ENCODE measurements at regions not wholly inside any gene's neighbourhood (a gene's known extent, or its start where the extent isn't known, plus 50 kb on each side); places are given as distances from the start of the nearest gene placed in this dataset.

DNA sequence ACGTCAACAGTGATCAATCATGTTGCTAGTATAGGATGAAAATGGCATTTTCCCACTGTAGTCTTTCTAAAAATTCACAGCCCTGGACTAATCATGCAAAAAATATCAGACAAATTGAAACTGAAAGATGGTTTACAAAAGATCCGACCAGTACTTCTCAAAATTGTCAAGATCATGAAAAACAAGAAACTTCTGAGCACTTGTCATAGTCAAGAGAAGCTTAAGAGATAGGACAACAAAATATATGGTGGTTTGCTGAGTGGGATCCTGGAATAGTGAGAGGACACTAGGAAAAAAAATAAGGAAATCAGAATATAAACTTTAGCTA is 101.1 kb downstream of the NAA11 start:
- Histone ChIP-seq H3K4me2 (ENCODE audit: insufficient read depth, low read length) (no peak overlapping the region), H4K20me1 (replicated peaks; ENCODE audit: control insufficient read depth, insufficient read depth, low read length) (no peaks in the 10 kb centered on the region), H3K4me3 (no peak overlapping the region), H3K9me1 (ENCODE audit: control insufficient read depth, insufficient read depth, low read length) (no peaks in the 10 kb centered on the region), H3K4me1 (replicated peaks in 1 of 2; ENCODE audit: control insufficient read depth in 2 of 2, insufficient read depth in 2 of 2, low read length in 2 of 2) (peaks cover 0 to 9% of the 10 kb centered on the region in 2 experiments; a peak in 3 of 5 replicates), H3K9ac (ENCODE audit: insufficient read depth in 1 of 2, low read depth in 2 of 2, low read length in 2 of 2) (no peak overlapping the region), H2AFZ (ENCODE audit: low read depth, low read length) (no peak overlapping the region), H3K9me3 (replicated peaks; ENCODE audit: control insufficient read depth, insufficient read depth, low read depth, low read length) (no peaks in the 10 kb centered on the region; the same call in 1 of the 2 replicates), H3K79me2 (ENCODE audit: control insufficient read depth, insufficient read depth, low read length) (peaks cover 36% of the 10 kb centered on the region), H3K27me3 (ENCODE audit: control insufficient read depth in 2 of 2, insufficient read depth in 2 of 2, low read length in 2 of 2) (no peaks in the 10 kb centered on the region), H3K27ac (ENCODE audit: extremely low read depth, low read depth, low read length) (no peak overlapping the region; the same call in 2 of the 3 replicates), H3K36me3 (ENCODE audit: control insufficient read depth, insufficient read depth, low read length) (peaks cover 7% of the 10 kb centered on the region; the same call in 2 of the 3 replicates)
- CTCF ChIA-PET (ENCODE audit: low intra/inter-chr PET ratio) = no interaction called here
- intact Hi-C loops (cut with micrococcal nuclease) = no loop called here
- in situ Hi-C loops (cut with MboI) = no loop called here
- FAIRE-seq (no peak), ATAC-seq (peak; percentile 15; the same call in 2 of the 3 replicates), DNase-seq (ENCODE audit: extremely low read depth in 1 of 4, low spot score in 3 of 4) (no peak)
- no peak for TF ChIP-seq ZFP36 (IDR thresholded peaks at IDR 0.05; ENCODE audit: low read depth, low read length, partially characterized antibody)
- TF ChIP-seq MEIS2 (IDR thresholded peaks at IDR 0.05; ENCODE audit: partially characterized antibody) = peak; percentile 42
- TF ChIP-seq ZNF75A (CRISPR knock-in tag; IDR thresholded peaks at IDR 0.05) = peak; percentile 51; the same call in 1 of the 2 replicates
- WGBS (ENCODE audit: insufficient coverage, low coverage, missing lambda C conversion rate) = 53% methylated on average over 2 of the region's 2 CpGs
- POLR2A ChIA-PET = interaction anchor here (1.2 kb wide), 1 partner anchor 12 kb away, joined by 3 read pairs; no protein-coding TSS in a partner anchor
- no TSS peak for BruUV-seq (replicated peaks)

DNA sequence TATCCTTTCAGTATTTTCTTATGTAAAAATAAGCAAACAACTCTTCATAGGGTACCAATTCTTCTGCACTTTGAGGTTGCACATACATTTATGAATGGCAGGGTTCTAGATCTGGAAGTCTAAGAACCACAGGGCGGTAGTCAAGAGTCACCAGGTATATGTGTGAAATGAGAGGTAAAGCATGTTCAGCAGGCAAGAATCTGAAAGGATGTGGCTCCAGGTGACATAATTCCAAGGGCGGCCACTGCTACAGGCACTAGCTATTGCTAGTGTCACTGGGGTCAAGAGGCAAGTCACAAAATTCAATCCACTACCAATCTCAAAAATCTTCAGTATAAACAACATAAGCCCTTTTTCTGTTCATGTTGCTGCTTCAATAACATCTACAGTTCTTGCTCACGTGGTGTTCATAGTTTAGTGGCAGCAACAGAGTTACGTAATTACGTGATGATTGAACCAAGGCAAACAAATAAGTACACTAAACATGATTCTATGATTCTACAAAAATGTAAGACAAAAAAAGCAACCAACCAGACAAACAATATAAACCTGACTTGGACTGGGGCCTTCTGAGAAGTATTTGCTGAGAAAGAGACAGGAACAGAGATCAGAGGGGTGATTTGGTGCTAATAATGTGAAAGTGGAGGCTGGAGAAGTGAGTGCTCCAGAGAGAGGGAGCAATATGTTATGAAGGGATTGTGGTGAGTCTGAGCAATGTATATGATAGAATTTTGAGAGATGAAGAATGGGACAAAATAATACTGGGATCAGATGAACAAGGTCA is 101.7 kb downstream of the NAA11 start:
- Histone ChIP-seq H2AFZ (ENCODE audit: low read depth, low read length) (no peak overlapping the region), H3K4me3 (no peak overlapping the region), H3K4me1 (replicated peaks in 1 of 2; ENCODE audit: control insufficient read depth in 2 of 2, insufficient read depth in 2 of 2, low read length in 2 of 2) (peaks cover 0 to 9% of the 10 kb centered on the region in 2 experiments; a peak in 3 of 5 replicates), H3K4me2 (ENCODE audit: insufficient read depth, low read length) (no peak overlapping the region), H4K20me1 (replicated peaks; ENCODE audit: control insufficient read depth, insufficient read depth, low read length) (no peaks in the 10 kb centered on the region), H3K36me3 (ENCODE audit: control insufficient read depth, insufficient read depth, low read length) (peaks cover 9% of the 10 kb centered on the region; the same call in 2 of the 3 replicates), H3K9me3 (replicated peaks; ENCODE audit: control insufficient read depth, insufficient read depth, low read depth, low read length) (no peaks in the 10 kb centered on the region; the same call in 1 of the 2 replicates), H3K27me3 (ENCODE audit: control insufficient read depth in 2 of 2, insufficient read depth in 2 of 2, low read length in 2 of 2) (no peaks in the 10 kb centered on the region), H3K27ac (ENCODE audit: extremely low read depth, low read depth, low read length) (no peak overlapping the region), H3K9me1 (ENCODE audit: control insufficient read depth, insufficient read depth, low read length) (no peaks in the 10 kb centered on the region), H3K9ac (ENCODE audit: insufficient read depth in 1 of 2, low read depth in 2 of 2, low read length in 2 of 2) (no peak overlapping the region), H3K79me2 (ENCODE audit: control insufficient read depth, insufficient read depth, low read length) (peaks cover 41% of the 10 kb centered on the region)
- TF ChIP-seq, protein P1, sequence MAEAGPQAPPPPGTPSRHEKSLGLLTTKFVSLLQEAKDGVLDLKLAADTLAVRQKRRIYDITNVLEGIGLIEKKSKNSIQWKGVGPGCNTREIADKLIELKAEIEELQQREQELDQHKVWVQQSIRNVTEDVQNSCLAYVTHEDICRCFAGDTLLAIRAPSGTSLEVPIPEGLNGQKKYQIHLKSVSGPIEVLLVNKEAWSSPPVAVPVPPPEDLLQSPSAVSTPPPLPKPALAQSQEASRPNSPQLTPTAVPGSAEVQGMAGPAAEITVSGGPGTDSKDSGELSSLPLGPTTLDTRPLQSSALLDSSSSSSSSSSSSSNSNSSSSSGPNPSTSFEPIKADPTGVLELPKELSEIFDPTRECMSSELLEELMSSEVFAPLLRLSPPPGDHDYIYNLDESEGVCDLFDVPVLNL (CRISPR knock-in tag; IDR thresholded peaks at IDR 0.05; ENCODE audit: low read depth) = no peak
- no peak for TF ChIP-seq HNRNPUL1 (IDR thresholded peaks at IDR 0.05; ENCODE audit: low read length)
- TF ChIP-seq SIN3B (IDR thresholded peaks at IDR 0.05; ENCODE audit: low read depth) = no peak
- TF ChIP-seq MAZ (CRISPR knock-in tag; conservative IDR thresholded peaks at IDR 0.05 in 1 of 2, IDR thresholded peaks at IDR 0.05 in 1 of 2) = 0 out of 4 replicates have a peak, but pooled peaks of 1 of the 2 experiments have one; percentile 16
- TF ChIP-seq, protein P2, sequence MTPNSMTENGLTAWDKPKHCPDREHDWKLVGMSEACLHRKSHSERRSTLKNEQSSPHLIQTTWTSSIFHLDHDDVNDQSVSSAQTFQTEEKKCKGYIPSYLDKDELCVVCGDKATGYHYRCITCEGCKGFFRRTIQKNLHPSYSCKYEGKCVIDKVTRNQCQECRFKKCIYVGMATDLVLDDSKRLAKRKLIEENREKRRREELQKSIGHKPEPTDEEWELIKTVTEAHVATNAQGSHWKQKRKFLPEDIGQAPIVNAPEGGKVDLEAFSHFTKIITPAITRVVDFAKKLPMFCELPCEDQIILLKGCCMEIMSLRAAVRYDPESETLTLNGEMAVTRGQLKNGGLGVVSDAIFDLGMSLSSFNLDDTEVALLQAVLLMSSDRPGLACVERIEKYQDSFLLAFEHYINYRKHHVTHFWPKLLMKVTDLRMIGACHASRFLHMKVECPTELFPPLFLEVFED (CRISPR knock-in tag; conservative IDR thresholded peaks at IDR 0.05) = no peak
- no peak for TF ChIP-seq ZNF445 (CRISPR knock-in tag; IDR thresholded peaks at IDR 0.05; ENCODE audit: low read depth)
- peak; percentile 77 for TF ChIP-seq CEBPB (tag; IDR thresholded peaks at IDR 0.05)
- TF ChIP-seq HMG20B (CRISPR knock-in tag; IDR thresholded peaks at IDR 0.05) = no peak
- TF ChIP-seq IFI16 (CRISPR knock-in tag; IDR thresholded peaks at IDR 0.05) = no peak
- TF ChIP-seq CEBPG (CRISPR knock-in tag; IDR thresholded peaks at IDR 0.05) = no peak
- TF ChIP-seq CEBPG (tag; conservative IDR thresholded peaks at IDR 0.05 in 1 of 2, IDR thresholded peaks at IDR 0.05 in 1 of 2) = peak in 1 of 2 experiments; percentile 50; a peak in 1 of 4 replicates
- in situ Hi-C loops (cut with MboI) (no loop called here), intact Hi-C loops (cut with micrococcal nuclease) (no loop called here)
- 81% methylated on average over 5 of the region's 5 CpGs for WGBS (ENCODE audit: insufficient coverage, low coverage, missing lambda C conversion rate)
- ChIA-PET POLR2A (no interaction called here), CTCF (ENCODE audit: low intra/inter-chr PET ratio) (no interaction called here)
- DNase-seq (ENCODE audit: extremely low read depth in 1 of 4, low spot score in 3 of 4) = no peak
- no TSS peak for BruUV-seq (replicated peaks)
- ATAC-seq = peak; percentile 64
- FAIRE-seq = no peak

Measured in K562 (cell line).